Panc1 (cell line): ENCODE measurements at regions not wholly inside any gene's neighbourhood (a gene's known extent, or its start where the extent isn't known, plus 50 kb on each side); places are given as distances from the start of the nearest gene placed in this dataset.

Source experiments
- ATAC-seq: fragments of 200-7000 bp; cut with Tn5 transposase; 2 replicates; pipeline ENCODE4 v1.9.1; 2020; ENCODE audit warnings: mild to moderate bottlenecking, moderate library complexity
- BruUV-seq: library from RNA; stranded (reverse); fragments of 400-500 nt; replicated peaks from 2 replicates; lab custom pipeline; 2021; lab: Mats Ljungman, UMichigan
- CTCF ChIA-PET: fragments of 300-600 bp; sonication (Branson Sonifier 250); formaldehyde crosslinking; loops from one replicate; lab custom pipeline; 2022; ENCODE audit warnings: antibody characterized with exemption; lab: Charles Lee
- POLR2A ChIA-PET: fragments of 300-600 bp; sonication (Branson Sonifier 250); formaldehyde crosslinking; loops from one replicate; lab custom pipeline; 2022; ENCODE audit warnings: antibody characterized with exemption; lab: Charles Lee
- DNase-seq: peaks from one replicate; pipeline ENCODE4 v3.0.0-alpha.2; 2010; ENCODE audit warnings: low read depth, low spot score
- H3K27ac ChIP-seq: 2 replicates; pipeline ENCODE4 v1.5.1; 2011; ENCODE audit warnings: mild to moderate bottlenecking, low read length, inconsistent platforms
- H3K27me3 ChIP-seq: fragments of 200-500 bp; sonication (Bioruptor generic); 2 replicates; pipeline ENCODE4 v1.6.0; 2014; ENCODE audit warnings: low read length, inconsistent platforms; ENCODE audit not compliant: control insufficient read depth, insufficient read depth
- H3K36me3 ChIP-seq: fragments of 200-500 bp; sonication (Bioruptor generic); 2 replicates; pipeline ENCODE4 v1.5.1; 2014; ENCODE audit warnings: inconsistent platforms, mild to moderate bottlenecking, low read length, moderate library complexity; ENCODE audit not compliant: control insufficient read depth, insufficient read depth
- H3K4me1 ChIP-seq: 2 replicates; pipeline ENCODE4 v1.5.1; 2011; ENCODE audit warnings: inconsistent platforms, mild to moderate bottlenecking, low read length, moderate library complexity; ENCODE audit not compliant: control insufficient read depth, insufficient read depth
- H3K4me3 ChIP-seq, 2 experiments: 2 replicates each; pipeline ENCODE4 v1.5.1; 2011 to 2012; ENCODE audit warnings: low read depth in 2 of 2, low read length in 2 of 2, mild to moderate bottlenecking in 2 of 2, inconsistent platforms in 1 of 2, moderate library complexity in 1 of 2
- H3K9me3 ChIP-seq: fragments of 200-500 bp; sonication (Bioruptor generic); 2 replicates; pipeline ENCODE4 v1.5.1; 2014; ENCODE audit warnings: low read depth, mild to moderate bottlenecking, inconsistent platforms, low read length, moderate library complexity; ENCODE audit not compliant: control insufficient read depth, insufficient read depth
- CTCF ChIP-seq: fragments of 450-650 bp; IDR thresholded peaks from 2 replicates; pipeline ENCODE4 v1.5.1; 2017; ENCODE audit warnings: mild to moderate bottlenecking
- POLR2AphosphoS5 ChIP-seq: IDR thresholded peaks from 2 replicates; pipeline ENCODE4 v1.6.1; 2012; ENCODE audit warnings: mild to moderate bottlenecking, low read depth, low read length, moderate library complexity
- SIN3A ChIP-seq: IDR thresholded peaks from 2 replicates; pipeline ENCODE4 v1.6.1; 2012; ENCODE audit warnings: low read depth, mild to moderate bottlenecking, low read length, moderate library complexity, borderline replicate concordance; ENCODE audit not compliant: insufficient read depth
- TCF7L2 ChIP-seq: IDR thresholded peaks from 2 replicates; pipeline ENCODE4 v1.6.1; 2011; ENCODE audit warnings: mild to moderate bottlenecking, low read depth, low read length, inconsistent platforms
- in situ Hi-C: cut with HindIII; loops from 2 replicates; pipeline ENCODE4 v1.10.0; 2016; ENCODE audit warnings: low sequenced_read_pairs, low pct_unique_long_range_greater_than_20kb
- intact Hi-C: fragments of 100-400 bp; cut with micrococcal nuclease; formaldehyde crosslinking; loops from one replicate; pipeline ENCODE4 v1.10.0; 2022; ENCODE audit not compliant: unreplicated experiment
- TF ChIP-seq, protein P1 (sequence below), 2 experiments: IDR thresholded peaks; 2 replicates each; pipeline ENCODE4 v1.6.1; 2011 to 2012; ENCODE audit warnings: low read depth in 2 of 2, control low read depth in 1 of 2, low read length in 1 of 2, mild to moderate bottlenecking in 1 of 2, moderate library complexity in 1 of 2; ENCODE audit not compliant: insufficient read depth in 1 of 2

GRCh38 chr7:142452791-142453190, 194.9 kb upstream of the PRSS58 start:
- intact Hi-C loops (no loop called here), in situ Hi-C loops (no loop called here)
- no peak for DNase-seq
- no peaks in the 10 kb centered on the region for H3K9me3 ChIP-seq
- no peak for TF ChIP-seq POLR2AphosphoS5
- no peak overlapping the region for H3K27ac ChIP-seq
- peaks cover 6% of the 10 kb centered on the region; the same call in 1 of the 2 replicates for H3K27me3 ChIP-seq
- CTCF ChIA-PET: no interaction called here
- H3K36me3 ChIP-seq: no peaks in the 10 kb centered on the region
- H3K4me1 ChIP-seq: no peaks in the 10 kb centered on the region
- no peak for ATAC-seq
- H3K4me3 ChIP-seq: no peak overlapping the region
- POLR2A ChIA-PET: no interaction called here
- no TSS peak for BruUV-seq

DNA sequence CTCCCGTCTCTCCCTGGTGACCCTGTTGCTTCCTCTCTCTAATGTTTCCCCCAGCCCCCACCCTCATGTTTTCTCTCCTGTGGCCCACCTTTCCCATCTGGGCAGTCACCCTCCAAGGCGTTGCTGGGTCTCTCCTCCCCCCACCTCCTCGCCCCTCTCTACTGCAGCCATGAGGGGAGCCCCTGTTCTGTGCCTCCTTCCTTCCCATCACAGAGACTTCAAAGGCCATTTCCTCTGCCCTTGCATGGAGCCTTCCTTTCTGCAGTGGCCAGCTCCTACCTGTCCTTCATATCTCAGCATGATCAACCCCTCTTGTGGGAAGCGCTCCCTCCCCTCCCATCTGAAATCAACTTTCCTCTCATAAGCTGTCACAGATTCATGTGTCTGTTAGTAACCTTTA, 194.0 kb upstream of the PRSS58 start:
- ATAC-seq: no peak
- BruUV-seq: no TSS peak
- CTCF ChIA-PET: no interaction called here
- Histone ChIP-seq H3K4me3 (no peak overlapping the region), H3K27me3 (peaks cover 6% of the 10 kb centered on the region; the same call in 1 of the 2 replicates), H3K9me3 (no peaks in the 10 kb centered on the region), H3K4me1 (no peaks in the 10 kb centered on the region), H3K27ac (no peak overlapping the region), H3K36me3 (no peaks in the 10 kb centered on the region)
- no peak for TF ChIP-seq CTCF
- TF ChIP-seq, protein P1, sequence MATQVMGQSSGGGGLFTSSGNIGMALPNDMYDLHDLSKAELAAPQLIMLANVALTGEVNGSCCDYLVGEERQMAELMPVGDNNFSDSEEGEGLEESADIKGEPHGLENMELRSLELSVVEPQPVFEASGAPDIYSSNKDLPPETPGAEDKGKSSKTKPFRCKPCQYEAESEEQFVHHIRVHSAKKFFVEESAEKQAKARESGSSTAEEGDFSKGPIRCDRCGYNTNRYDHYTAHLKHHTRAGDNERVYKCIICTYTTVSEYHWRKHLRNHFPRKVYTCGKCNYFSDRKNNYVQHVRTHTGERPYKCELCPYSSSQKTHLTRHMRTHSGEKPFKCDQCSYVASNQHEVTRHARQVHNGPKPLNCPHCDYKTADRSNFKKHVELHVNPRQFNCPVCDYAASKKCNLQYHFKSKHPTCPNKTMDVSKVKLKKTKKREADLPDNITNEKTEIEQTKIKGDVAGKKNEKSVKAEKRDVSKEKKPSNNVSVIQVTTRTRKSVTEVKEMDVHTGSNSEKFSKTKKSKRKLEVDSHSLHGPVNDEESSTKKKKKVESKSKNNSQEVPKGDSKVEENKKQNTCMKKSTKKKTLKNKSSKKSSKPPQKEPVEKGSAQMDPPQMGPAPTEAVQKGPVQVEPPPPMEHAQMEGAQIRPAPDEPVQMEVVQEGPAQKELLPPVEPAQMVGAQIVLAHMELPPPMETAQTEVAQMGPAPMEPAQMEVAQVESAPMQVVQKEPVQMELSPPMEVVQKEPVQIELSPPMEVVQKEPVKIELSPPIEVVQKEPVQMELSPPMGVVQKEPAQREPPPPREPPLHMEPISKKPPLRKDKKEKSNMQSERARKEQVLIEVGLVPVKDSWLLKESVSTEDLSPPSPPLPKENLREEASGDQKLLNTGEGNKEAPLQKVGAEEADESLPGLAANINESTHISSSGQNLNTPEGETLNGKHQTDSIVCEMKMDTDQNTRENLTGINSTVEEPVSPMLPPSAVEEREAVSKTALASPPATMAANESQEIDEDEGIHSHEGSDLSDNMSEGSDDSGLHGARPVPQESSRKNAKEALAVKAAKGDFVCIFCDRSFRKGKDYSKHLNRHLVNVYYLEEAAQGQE (IDR thresholded peaks at IDR 0.05; ENCODE audit: insufficient read depth in 1 of 2, low read depth in 2 of 2, low read length in 1 of 2): no peak
- in situ Hi-C loops (no loop called here), intact Hi-C loops (no loop called here)
- POLR2A ChIA-PET: no interaction called here
- DNase-seq: no peak

GRCh38 chr7:142451296-142451695, 193.4 kb upstream of the PRSS58 start:
- intact Hi-C loops: no loop called here
- CTCF ChIA-PET: no interaction called here

More at GRCh38 chr7:142451296-142451695, 193.4 kb upstream of the PRSS58 start:
- no TSS peak for BruUV-seq
- H3K4me1 ChIP-seq: no peaks in the 10 kb centered on the region
- H3K9me3 ChIP-seq: no peaks in the 10 kb centered on the region
- in situ Hi-C loops: no loop called here
- H3K36me3 ChIP-seq: no peaks in the 10 kb centered on the region
- no peak for DNase-seq
- H3K4me3 ChIP-seq: no peak overlapping the region
- H3K27ac ChIP-seq: no peak overlapping the region
- ATAC-seq: 0 out of 2 replicates have a peak, but pooled peaks have one; percentile 48
- H3K27me3 ChIP-seq: peaks cover 6% of the 10 kb centered on the region; the same call in 1 of the 2 replicates
- no peak for TF ChIP-seq CTCF
- TF ChIP-seq, protein P1 (IDR thresholded peaks at IDR 0.05; ENCODE audit: insufficient read depth in 1 of 2, low read depth in 2 of 2, low read length in 1 of 2): no peak
- no peak for TF ChIP-seq POLR2AphosphoS5
- TF ChIP-seq TCF7L2: no peak
- TF ChIP-seq SIN3A: no peak
- POLR2A ChIA-PET: no interaction called here
